ENCODE measurements at regions not wholly inside any gene's neighbourhood (a gene's known extent, or its start where the extent isn't known, plus 50 kb on each side); places are given as distances from the start of the nearest gene placed in this dataset.

DNA sequence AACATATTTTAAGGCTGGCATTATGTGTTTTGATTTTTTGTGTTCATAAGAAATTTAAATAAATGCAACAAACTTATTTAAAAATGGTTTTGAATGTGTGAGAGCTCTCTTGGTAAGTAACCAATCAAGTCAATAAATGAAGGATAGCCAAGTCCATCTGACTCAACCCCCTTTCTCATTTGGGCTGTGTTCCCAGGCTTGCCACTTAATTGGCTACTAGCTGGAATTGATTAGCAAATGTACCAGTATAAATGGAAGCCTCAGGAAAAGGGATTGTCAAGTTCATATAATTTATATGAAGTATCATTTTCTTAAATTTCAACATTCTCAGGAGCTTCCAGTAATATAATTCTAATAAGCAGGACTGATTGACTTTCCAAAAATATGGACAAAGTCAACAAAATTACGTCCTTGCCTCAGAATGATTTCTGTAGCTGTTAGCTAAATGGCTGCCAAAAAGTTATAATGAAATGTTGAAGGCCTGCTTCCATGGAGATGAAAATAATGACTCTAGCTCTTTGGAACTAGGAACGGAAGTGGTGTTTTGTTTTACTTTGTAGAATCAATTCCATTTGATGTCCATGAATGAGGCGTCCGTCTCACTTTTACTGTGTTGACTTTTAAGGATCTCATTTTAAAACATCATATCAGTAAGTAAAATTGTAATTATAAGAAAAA lies 614.9 kb downstream of the CDH26 start:
- no peak overlapping the region for H3K27ac ChIP-seq

DNA sequence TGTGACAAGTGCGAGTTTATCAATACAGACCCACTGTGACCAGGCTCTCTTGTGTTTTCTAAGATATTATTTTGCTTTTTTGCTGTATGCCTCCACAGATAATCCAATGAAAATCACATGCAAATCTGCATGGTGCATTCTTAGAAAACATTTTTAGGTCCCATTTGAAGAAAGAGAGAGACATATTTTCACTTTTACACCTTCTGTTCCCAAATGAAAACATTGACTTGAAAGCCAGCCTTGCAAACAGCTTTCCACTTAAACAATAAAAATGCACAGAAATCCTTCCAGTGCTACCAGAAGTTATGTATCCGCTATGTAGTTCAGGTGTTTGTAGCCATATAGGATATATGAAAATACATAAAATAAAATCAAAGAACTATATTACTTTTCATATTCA lies 618.0 kb downstream of the CDH26 start:
- Histone ChIP-seq H3K27ac (no peak overlapping the region), H3K4me3 (no peak overlapping the region)

More for the DNA sequence above, 614.9 kb downstream of the CDH26 start:
- no peak overlapping the region for H3K4me3 ChIP-seq

DNA sequence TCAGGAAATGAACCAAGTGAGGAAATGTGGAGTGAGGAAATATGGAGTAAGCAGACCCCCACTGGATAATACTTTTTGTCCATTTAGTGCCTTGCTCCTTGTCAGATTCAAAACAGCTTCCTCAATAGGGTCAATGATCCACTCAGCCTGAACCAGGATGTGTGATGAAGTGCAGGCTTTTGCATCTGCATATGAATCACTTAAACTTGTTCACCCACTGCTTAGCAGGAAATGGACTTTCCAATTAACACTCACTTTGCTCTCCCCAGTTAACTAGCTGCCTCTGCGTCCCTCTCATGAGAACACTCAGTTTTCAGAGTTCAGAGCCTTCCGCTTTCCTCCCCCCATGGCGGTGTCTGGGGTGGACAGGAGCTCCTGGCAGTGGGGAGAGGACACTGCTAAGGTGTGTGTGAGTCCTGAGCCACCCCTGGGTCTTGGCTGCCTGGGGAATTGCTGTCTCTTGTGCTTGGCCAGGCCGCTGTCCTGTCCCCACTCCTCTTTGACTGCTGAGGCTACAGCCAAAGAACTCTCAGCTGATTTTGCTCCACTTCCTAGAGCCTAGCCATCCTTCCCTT lies 621.8 kb downstream of the CDH26 start:
- H3K27ac ChIP-seq = no peak overlapping the region
- no peak overlapping the region for H3K4me3 ChIP-seq

DNA sequence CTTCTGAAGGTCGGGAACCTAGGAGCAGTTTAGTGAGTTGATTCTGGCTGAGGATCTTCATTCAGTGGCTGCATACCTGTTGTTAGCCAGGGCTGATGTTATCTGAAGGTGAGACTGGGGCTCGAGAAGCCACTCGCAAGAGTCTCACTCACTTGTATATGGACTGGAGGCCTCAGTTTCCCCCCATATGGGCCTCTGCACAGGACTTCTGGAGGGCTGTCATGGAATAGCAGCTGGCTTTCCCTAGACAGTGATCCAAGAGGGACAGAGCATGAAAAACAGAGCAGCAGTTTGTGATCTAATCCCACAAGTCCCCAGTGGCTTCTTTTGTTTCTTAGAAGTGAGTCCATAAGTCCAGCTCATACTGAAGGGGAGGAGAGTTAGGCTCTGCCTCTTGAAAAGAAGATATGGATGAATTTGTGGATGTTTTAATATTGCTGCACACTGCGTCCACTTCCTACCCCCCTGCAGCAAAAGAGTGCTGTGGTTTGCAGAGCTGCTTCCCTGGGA lies 623.4 kb downstream of the CDH26 start:
- Histone ChIP-seq H3K27ac (no peak overlapping the region), H3K4me3 (no peak overlapping the region)

DNA sequence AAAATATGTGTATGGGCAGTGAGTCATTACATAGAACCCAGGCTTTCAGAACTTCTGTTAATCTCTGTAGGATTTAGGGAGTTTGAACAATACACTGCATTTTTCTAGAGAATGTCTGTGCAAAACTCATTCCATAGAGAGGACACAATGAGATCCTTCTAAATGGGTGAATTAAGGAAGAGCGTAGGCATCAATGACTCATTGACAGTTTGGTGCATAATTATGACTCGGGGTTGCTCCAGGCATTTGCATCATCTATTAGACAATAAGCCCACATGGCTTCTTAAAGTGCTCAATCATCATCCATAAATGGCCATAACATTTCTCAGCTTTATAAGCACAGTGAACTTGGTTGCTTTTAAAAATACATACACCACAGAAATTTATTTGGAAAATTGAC lies 625.5 kb downstream of the CDH26 start:
- no peak overlapping the region for H3K4me3 ChIP-seq
- no peak overlapping the region for H3K27ac ChIP-seq

DNA sequence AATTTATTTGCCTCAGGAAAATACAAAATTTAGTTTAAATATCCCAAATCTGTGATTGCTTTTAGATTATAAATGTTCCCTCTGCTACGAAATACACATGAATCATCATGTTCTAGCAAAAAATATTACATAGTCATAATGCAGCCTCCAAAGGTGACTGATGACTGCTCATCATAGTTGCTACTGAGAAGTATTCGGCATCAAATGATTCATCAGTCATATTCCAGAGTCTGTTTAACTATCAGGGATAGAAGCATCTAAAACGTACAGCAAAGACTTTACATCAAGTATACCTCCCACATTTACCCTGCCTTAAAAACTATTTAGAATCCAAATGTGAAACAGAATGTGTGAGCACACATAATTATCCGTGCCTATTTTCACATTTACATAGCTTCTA lies 626.0 kb downstream of the CDH26 start:
- Histone ChIP-seq H3K27ac (no peak overlapping the region), H3K4me3 (no peak overlapping the region)

DNA sequence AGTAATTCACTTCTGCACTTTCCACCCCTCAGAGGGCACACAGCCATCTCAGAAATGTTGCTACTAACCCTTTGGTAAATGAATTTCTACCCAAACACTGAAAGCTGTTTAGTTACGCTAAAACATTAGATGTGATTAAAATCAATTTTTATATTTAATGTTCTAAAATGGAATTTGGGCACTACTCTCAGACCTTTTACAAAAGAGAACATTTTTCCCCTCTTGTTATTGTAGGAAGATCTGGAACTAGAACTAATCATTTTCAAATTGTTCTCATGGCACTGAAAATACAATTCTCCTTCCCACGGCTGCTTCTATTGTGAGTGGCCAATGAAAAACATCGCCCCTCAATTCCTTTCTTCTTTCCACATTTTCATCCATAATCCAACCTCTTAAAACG lies 627.4 kb downstream of the CDH26 start:
- Histone ChIP-seq H3K27ac (no peak overlapping the region), H3K4me3 (no peak overlapping the region)

DNA sequence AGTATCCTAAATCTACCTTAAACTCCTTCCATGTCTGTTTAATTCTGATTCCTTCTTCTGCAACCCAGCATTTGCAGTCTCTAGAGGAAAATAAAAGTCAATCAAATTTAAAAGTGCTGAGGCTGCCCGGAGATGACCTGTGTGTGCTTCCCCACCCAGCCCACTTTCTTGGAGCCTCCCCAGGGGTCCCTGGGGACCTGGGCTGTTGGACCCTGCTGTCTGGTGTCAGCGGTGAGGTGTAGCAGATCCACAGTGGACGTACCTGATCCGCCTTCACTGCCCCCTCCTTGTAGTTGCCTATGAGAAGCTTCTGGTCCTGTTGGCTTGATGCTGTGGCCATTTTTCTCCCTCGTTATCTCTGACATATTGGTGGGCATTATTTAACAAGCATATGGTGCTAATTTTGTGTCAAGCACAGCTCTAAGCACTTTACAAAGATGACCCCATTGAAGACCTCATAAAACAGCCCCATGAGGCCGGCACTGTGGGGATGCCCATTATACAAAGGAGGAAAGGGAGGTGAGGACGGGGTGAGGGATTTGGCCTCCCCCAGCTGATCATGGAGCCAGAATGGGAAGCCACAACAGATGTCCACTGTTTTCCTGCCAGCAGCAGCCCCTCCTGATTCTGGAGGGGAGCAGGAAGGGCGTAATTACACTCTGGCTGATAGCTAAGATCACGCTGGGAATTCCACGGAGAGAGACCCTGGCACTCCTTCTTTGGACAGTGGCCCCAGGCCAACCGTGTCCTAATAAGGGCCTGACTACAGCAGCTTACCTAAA lies 628.2 kb downstream of the CDH26 start:
- H3K27ac ChIP-seq = no peak overlapping the region
- no peak overlapping the region for H3K4me3 ChIP-seq

DNA sequence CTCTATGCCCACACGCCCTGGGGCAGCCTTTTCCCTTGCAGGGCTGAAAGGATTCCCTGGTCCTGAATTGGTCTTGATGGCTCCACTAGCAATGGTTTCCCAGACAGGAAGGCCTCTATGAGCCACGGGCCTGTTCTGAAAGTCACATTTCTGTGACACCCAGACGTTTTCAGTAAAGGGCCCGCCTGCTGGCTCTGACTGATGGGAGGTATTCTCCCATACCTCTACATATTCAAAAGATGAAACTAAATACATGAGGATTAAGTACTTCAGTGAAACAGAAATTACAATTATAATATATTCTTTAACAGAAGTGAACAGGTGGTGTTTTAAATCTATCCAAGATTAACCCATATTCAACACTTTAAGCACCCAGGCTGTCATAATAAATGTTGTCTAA lies 629.8 kb downstream of the CDH26 start:
- no peak overlapping the region for H3K4me3 ChIP-seq
- no peak overlapping the region for H3K27ac ChIP-seq

DNA sequence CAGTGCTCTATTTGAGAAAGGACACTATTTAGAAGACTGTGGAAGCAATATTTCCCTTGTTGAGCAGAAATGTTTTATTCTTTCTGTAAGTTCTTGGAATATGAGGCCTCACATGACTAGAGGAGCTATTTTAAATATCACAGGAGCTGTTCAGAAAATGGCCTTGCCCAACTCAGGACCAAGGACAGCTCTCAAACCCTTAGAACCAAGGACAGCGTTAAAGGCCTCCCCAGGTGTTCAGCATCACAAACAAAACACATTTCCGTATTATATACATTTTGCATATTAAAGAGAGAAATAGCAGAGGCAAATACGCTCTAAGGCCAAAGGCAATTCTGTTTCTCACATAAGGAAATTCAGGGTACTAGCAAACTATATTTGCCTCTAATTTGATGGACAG lies 631.4 kb downstream of the CDH26 start:
- Histone ChIP-seq H3K27ac (no peak overlapping the region), H3K4me3 (no peak overlapping the region)

DNA sequence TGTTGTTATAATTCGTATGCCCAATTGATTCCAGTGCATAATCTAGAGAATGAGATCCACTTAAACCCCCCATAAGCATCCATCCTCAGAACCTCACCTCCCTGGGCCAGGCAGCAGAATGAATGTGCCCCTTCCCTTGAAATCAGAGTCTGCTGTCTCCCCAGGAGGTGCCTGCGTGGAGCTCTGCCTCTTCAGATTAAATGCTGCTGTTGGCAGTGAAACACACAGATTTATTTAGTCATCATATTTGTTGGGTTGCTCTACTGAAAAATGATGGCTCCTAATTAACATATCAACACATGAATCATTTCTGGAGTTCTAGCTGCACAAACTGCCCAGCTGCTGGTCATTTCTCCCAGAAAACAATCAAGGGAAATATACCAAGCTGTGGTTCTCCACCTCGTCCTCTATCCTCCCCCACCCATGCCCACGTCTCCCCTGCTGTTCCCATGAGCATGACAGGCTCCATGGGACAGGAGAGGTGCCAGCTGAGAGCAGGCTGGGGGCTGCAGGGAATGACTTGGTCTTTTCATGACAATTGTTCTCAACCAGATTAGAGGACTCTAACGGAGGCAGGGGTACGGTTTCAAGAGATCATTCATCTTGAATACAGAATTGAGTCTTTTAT lies 633.1 kb downstream of the CDH26 start:
- Histone ChIP-seq H3K27ac (no peak overlapping the region), H3K4me3 (no peak overlapping the region)

DNA sequence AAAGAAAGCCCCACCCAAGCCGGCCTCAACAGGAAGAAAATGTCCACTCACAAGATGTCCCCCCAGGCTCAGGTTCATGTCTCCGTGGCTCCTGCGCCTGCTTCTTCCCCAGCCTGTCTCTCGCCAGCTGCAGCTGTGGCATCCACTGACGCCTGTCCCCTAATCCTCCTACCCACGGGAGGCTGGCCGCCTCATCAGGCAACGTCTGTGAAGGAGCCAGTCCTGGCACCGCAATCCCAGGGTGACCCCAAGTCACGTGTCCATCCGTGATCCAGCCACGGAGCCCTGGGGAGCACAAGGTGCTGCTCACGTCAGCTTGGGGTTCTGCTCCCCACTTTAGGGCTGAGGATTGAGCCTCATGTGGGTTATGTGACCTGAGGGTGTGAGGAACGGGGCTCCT lies 640.3 kb downstream of the CDH26 start:
- Histone ChIP-seq H3K27ac (no peak overlapping the region), H3K4me3 (no peak overlapping the region)

DNA sequence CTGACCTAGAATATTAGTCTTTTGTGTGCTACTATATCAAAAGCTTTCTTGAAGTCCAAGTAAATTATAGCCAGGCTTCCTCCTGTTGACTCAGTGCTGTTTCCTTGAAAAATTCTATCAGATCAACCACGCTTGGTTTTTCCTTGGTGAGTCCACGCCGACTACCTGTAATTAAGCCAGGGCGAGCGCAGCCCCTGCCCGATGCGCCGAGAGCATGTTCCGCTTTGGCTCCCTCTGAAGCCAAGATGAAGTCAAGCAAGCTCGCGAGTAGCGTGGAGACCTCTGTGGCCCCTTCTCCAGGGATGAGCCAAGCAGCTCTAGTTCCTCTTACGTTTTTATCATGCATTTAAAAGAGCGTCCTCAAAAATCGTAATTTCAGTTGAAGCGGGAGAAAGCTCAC lies 641.2 kb downstream of the CDH26 start:
- no peak overlapping the region for H3K27ac ChIP-seq
- H3K4me3 ChIP-seq = no peak overlapping the region

DNA sequence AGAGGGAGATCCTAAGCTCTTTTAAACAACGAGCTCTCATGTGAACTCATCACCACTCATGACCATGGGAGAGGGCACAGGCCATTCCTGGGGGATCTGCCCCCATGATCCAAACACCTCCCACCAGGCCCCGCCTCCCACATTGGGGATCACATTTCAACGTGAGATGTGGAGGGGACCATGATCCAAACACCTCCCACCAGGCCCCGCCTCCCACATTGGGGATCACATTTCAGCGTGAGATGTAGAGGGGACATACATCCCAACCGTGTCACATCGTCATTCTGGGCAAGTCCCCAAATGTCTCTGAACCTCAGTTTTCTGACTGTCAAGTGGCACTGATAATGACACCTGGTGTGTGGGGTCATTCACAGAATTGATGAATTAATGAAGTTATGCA lies 641.8 kb downstream of the CDH26 start:
- H3K27ac ChIP-seq = no peak overlapping the region

DNA sequence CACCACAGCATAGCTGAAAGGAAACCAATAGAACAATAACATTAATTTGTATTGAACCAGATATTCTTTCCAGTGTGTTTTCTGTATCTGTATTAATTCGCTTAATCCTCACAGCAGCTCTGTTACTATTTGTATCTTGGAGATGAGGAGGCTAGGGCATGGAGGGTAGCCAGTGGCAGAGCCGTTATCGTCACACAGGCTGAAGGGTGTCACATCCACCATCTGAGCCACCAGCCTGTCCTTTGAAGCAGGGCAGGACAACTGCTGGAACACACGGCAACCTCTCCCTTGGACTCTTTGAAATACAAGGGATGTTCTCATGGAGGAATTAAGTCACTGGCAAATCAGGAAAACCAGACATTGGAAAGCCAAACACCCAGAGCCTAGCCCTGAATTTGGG lies 628.0 kb upstream of the CDH4 start:
- H3K27ac ChIP-seq = no peak overlapping the region
- H3K4me3 ChIP-seq = no peak overlapping the region

More for the DNA sequence above, 641.8 kb downstream of the CDH26 start:
- H3K4me3 ChIP-seq = no peak overlapping the region

DNA sequence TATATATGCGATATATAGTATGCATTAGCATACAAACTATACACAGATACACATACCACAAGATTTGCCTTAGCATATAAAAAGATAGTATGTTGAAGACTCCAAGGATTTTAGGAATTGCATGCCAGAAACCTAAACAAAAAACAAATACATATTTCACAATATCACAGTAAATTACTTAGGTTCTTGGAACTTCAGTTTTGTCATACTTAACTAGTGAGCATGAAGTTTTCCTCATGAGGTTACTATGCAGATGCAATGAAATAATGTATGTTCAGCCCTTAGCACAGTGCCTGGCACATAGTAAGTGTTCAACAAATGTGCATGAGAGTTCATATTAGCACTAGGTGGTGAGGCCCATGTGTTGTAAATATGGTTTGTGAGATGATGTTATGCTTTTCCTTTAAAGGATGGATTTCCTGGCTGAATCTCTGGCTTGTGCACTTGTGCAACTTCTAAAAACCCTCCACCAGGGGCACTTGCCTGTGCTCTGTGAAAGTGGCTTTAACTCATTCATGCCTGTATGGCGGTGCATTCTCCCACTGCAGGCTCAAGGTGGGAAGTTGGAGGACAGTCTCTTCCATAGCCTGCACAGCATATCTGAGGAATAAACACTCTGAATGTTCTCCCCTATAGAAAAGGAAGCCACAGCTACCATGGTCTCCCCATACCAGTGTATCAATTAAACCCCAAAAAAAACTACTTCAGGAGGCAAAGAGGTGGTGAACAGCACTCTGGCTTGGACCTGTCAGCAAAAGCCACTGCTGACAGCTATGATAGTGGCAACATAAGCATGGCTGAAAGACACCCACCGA lies 624.1 kb upstream of the CDH4 start:
- H3K27ac ChIP-seq = no peak overlapping the region
- H3K4me3 ChIP-seq = no peak overlapping the region

DNA sequence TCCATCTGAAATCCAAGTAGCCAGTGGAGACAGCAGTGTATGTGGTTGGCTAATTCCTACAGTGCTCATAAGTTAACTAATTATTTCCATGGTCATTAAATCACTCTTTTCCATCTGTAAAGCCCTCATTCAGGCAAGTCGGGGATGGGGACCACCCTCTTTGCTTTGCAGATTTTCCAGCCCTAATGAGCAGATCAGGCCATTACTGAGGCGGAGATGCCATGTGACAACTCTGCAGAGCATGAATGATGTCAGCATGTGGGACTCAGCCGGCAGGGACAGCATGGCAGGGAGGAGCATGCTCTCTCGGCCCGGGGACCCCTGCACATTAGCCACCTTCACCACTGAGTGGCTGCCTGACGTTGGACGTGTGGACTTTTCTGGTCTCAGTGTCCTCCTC lies 623.3 kb upstream of the CDH4 start:
- Histone ChIP-seq H3K27ac (no peak overlapping the region), H3K4me3 (no peak overlapping the region)

DNA sequence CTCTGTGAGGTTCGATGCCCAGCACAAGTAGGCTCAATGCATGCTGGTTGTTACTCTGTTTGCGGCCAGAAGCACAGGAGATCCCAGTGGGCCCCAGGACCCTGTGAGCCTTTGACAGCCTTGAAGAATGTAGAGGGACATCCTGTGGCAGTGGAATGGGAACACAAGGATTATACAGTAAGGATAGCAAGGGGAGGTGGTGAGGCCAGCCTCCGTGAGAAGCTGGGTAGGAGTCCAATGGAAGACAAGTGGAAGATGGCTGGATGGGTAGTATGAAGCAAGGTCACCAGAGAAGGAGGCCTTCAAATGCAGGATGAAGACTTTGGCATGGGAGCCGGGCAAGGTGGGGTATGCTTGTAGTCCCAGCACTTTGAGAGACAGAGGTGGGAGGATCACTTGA lies 622.9 kb upstream of the CDH4 start:
- Histone ChIP-seq H3K27ac (no peak overlapping the region), H3K4me3 (no peak overlapping the region)

DNA sequence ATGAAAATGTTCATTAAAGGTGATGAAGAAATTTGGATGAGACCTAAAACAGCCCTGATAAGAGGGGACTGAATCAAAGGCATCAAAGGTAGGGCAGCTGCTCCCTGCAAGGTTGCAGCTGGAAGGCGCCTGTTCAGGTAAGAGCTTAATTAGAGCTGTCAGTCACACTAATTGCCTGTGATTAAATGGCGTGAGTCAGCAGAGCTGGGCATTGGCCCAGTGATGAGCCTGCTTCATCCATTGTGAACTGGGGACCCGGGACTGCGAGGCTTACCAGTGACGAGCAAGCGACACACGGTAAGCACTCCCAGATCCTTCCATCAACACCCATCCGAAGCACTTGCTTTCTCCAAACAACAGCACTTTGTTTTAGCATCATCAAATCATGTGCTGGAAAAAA lies 621.5 kb upstream of the CDH4 start:
- Histone ChIP-seq H3K4me3 (no peak overlapping the region), H3K27ac (no peak overlapping the region)
